Smooth muscle cell (in vitro differentiated cells): ENCODE measurements at regions not wholly inside any gene's neighbourhood (a gene's known extent, or its start where the extent isn't known, plus 50 kb on each side); places are given as distances from the start of the nearest gene placed in this dataset.

Experiments
- DNase-seq: peaks from one replicate; lab custom pipeline; 2025; ENCODE audit not compliant: unreplicated experiment; lab: John Stamatoyannopoulos, UW
- H2AFZ ChIP-seq: fragments of 200-600 bp; sonication (generic); 2 replicates; pipeline ENCODE4 v1.6.0; 2016; ENCODE audit warnings: antibody characterized with exemption, low read depth, mild to moderate bottlenecking
- H3F3A ChIP-seq: fragments of 200-600 bp; sonication (generic); 2 replicates; pipeline ENCODE4 v1.6.0; 2017; ENCODE audit warnings: antibody characterized with exemption, low read depth
- H3K27ac ChIP-seq: fragments of 200-600 bp; sonication (generic); 2 replicates; pipeline ENCODE4 v1.5.1; 2016; ENCODE audit warnings: low read depth, mild to moderate bottlenecking
- H3K27me3 ChIP-seq: fragments of 200-600 bp; sonication (generic); 2 replicates; pipeline ENCODE4 v1.6.1; 2016; ENCODE audit warnings: low read depth, mild to moderate bottlenecking
- H3K36me3 ChIP-seq: fragments of 200-600 bp; sonication (generic); 2 replicates; pipeline ENCODE4 v1.5.1; 2016; ENCODE audit warnings: low read depth
- H3K4me1 ChIP-seq: fragments of 200-600 bp; sonication (generic); 2 replicates; pipeline ENCODE4 v1.5.1; 2016; ENCODE audit warnings: low read depth
- H3K4me2 ChIP-seq: fragments of 200-600 bp; sonication (generic); 2 replicates; pipeline ENCODE4 v1.6.0; 2016; ENCODE audit warnings: mild to moderate bottlenecking
- H3K4me3 ChIP-seq: fragments of 200-600 bp; sonication (generic); 2 replicates; pipeline ENCODE4 v1.5.1; 2016; ENCODE audit warnings: mild to moderate bottlenecking
- H3K79me2 ChIP-seq: fragments of 200-600 bp; sonication (generic); 2 replicates; pipeline ENCODE4 v1.6.0; 2016; ENCODE audit warnings: low read depth, mild to moderate bottlenecking
- H3K9ac ChIP-seq: fragments of 200-600 bp; sonication (generic); 2 replicates; pipeline ENCODE4 v1.6.0; 2016; ENCODE audit warnings: low read depth
- H3K9me3 ChIP-seq: fragments of 200-600 bp; sonication (generic); replicated peaks from 2 replicates; pipeline ENCODE4 v1.5.1; 2016; ENCODE audit warnings: low read depth
- H4K20me1 ChIP-seq: fragments of 200-600 bp; sonication (generic); 2 replicates; pipeline ENCODE4 v1.6.0; 2016; ENCODE audit warnings: low read depth
- CTCF ChIP-seq: fragments of 200-600 bp; sonication (generic); IDR thresholded peaks from 2 replicates; pipeline ENCODE4 v1.5.1; 2017; ENCODE audit warnings: borderline replicate concordance, mild to moderate bottlenecking, antibody characterized with exemption; ENCODE audit not compliant: insufficient read depth, poor library complexity, severe bottlenecking
- WGBS: methylation state at CpG from one replicate; pipeline ENCODE4 v1.1.7; 2016; ENCODE audit warnings: low lambda C conversion rate; 5-methylcytosine and 5-hydroxymethylcytosine counted together

GRCh38 chr18:9042766-9043481, 59.6 kb upstream of the NDUFV2 start:
- Histone ChIP-seq H3K36me3 (no peaks in the 10 kb centered on the region), H3K79me2 (no peaks in the 10 kb centered on the region), H3K9me3 (no peaks in the 10 kb centered on the region), H3K4me3 (no peak overlapping the region), H2AFZ (no peak overlapping the region), H3K27ac (no peak overlapping the region), H3K4me1 (peaks cover 3% of the 10 kb centered on the region), H3F3A (no peaks in the 10 kb centered on the region), H3K9ac (no peak overlapping the region), H4K20me1 (no peaks in the 10 kb centered on the region), H3K4me2 (no peak overlapping the region), H3K27me3 (no peaks in the 10 kb centered on the region)
- no peak for TF ChIP-seq CTCF
- no peak for DNase-seq
- 87% methylated on average over 6 of the region's 6 CpGs for WGBS

- H3K4me1 ChIP-seq: no peaks in the 10 kb centered on the region
- no peaks in the 10 kb centered on the region for H3K27me3 ChIP-seq
- H2AFZ ChIP-seq: no peak overlapping the region
- H3K36me3 ChIP-seq: no peaks in the 10 kb centered on the region
- H3K27ac ChIP-seq: no peak overlapping the region
- no peak for TF ChIP-seq CTCF
- no peak overlapping the region for H3K9ac ChIP-seq
- H3K4me3 ChIP-seq: no peak overlapping the region
- H3K79me2 ChIP-seq: no peaks in the 10 kb centered on the region
- H4K20me1 ChIP-seq: no peaks in the 10 kb centered on the region
- WGBS: 100% methylated on average over 1 of the region's 1 CpG
- H3K9me3 ChIP-seq: no peaks in the 10 kb centered on the region
- H3F3A ChIP-seq: no peaks in the 10 kb centered on the region
- no peak overlapping the region for H3K4me2 ChIP-seq
- no peak for DNase-seq
Observed at GRCh38 chr18:9043581-9043980, 58.9 kb upstream of the NDUFV2 start.

- Histone ChIP-seq H3F3A (no peaks in the 10 kb centered on the region), H3K36me3 (no peaks in the 10 kb centered on the region), H3K4me3 (no peak overlapping the region), H4K20me1 (no peaks in the 10 kb centered on the region), H3K9ac (no peak overlapping the region), H3K79me2 (no peaks in the 10 kb centered on the region), H3K4me1 (no peaks in the 10 kb centered on the region), H2AFZ (no peak overlapping the region), H3K9me3 (no peaks in the 10 kb centered on the region), H3K27ac (no peak overlapping the region), H3K27me3 (no peaks in the 10 kb centered on the region), H3K4me2 (no peak overlapping the region)
- 89% methylated on average over 7 of the region's 7 CpGs for WGBS
- DNase-seq: no peak
- TF ChIP-seq CTCF: no peak
Observed at GRCh38 chr18:9047715-9048114, 54.8 kb upstream of the NDUFV2 start.

GRCh38 chr18:9048236-9048635, 54.3 kb upstream of the NDUFV2 start:
- Histone ChIP-seq H3K4me3 (no peak overlapping the region), H2AFZ (no peak overlapping the region), H3K4me1 (no peaks in the 10 kb centered on the region), H3K4me2 (no peak overlapping the region), H3F3A (no peaks in the 10 kb centered on the region), H3K27me3 (no peaks in the 10 kb centered on the region), H3K79me2 (no peaks in the 10 kb centered on the region), H3K27ac (no peak overlapping the region), H3K36me3 (no peaks in the 10 kb centered on the region), H3K9ac (no peak overlapping the region), H3K9me3 (no peaks in the 10 kb centered on the region), H4K20me1 (no peaks in the 10 kb centered on the region)
- no peak for DNase-seq
- 96% methylated on average over 5 of the region's 5 CpGs for WGBS
- TF ChIP-seq CTCF: no peak
